GM19467 (cell line): ENCODE measurements at regions not wholly inside any gene's neighbourhood (a gene's known extent, or its start where the extent isn't known, plus 50 kb on each side); places are given as distances from the start of the nearest gene placed in this dataset.

Source experiments
- ATAC-seq: cut with Tn5 transposase; IDR thresholded peaks from one replicate; pipeline ENCODE4 v1.9.1; 2021; ENCODE audit warnings: mild to moderate bottlenecking, moderate library complexity; ENCODE audit not compliant: unreplicated experiment

- no peak for ATAC-seq
Observed at GRCh38 chr1:162970021-162970420, 99.1 kb upstream of the RGS4 start.

GRCh38 chr1:162966613-162967012, 102.5 kb upstream of the RGS4 start:
- no peak for ATAC-seq

- ATAC-seq: no peak
Observed at GRCh38 chr1:162964901-162965300, 103.9 kb upstream of the CCDC190 start.

- ATAC-seq: no peak
Observed at GRCh38 chr1:162956922-162957321, 95.9 kb upstream of the CCDC190 start.

GRCh38 chr1:162954824-162955223, 93.8 kb upstream of the CCDC190 start:
- ATAC-seq: no peak

GRCh38 chr1:162952956-162953355, 92.0 kb upstream of the CCDC190 start:
- ATAC-seq: no peak

- peak; percentile 93 for ATAC-seq
Observed at GRCh38 chr1:162951553-162952315, 90.8 kb upstream of the CCDC190 start.

- no peak for ATAC-seq
Observed at GRCh38 chr1:162950187-162950586, 89.2 kb upstream of the CCDC190 start.

GRCh38 chr1:162946701-162947100, 85.7 kb upstream of the CCDC190 start:
- ATAC-seq: no peak

- no peak for ATAC-seq
Observed at GRCh38 chr1:162944974-162945674, 84.1 kb upstream of the CCDC190 start.

GRCh38 chr1:162943622-162944021, 82.6 kb upstream of the CCDC190 start:
- ATAC-seq: no peak

- ATAC-seq: no peak
Observed at GRCh38 chr1:162942916-162943559, 82.1 kb upstream of the CCDC190 start.

- no peak for ATAC-seq
Observed at GRCh38 chr1:162941024-162941423, 80.0 kb upstream of the CCDC190 start.

GRCh38 chr1:162939035-162939434, 78.1 kb upstream of the CCDC190 start:
- ATAC-seq: no peak

- ATAC-seq: no peak
Observed at GRCh38 chr1:162937716-162938395, 76.9 kb upstream of the CCDC190 start.

- ATAC-seq: no peak
Observed at GRCh38 chr1:162930976-162931560, 70.1 kb upstream of the CCDC190 start.

GRCh38 chr1:162930532-162930931, 69.6 kb upstream of the CCDC190 start:
- ATAC-seq: no peak

GRCh38 chr1:162929177-162929576, 68.2 kb upstream of the CCDC190 start:
- no peak for ATAC-seq

GRCh38 chr1:162928141-162928540, 67.2 kb upstream of the CCDC190 start:
- ATAC-seq: no peak

- ATAC-seq: no peak
Observed at GRCh38 chr1:162927421-162927820, 66.4 kb upstream of the CCDC190 start.

- no peak for ATAC-seq
Observed at GRCh38 chr1:162926906-162927305, 65.9 kb upstream of the CCDC190 start.
